ENCODE measurements at regions not wholly inside any gene's neighbourhood (a gene's known extent, or its start where the extent isn't known, plus 50 kb on each side); places are given as distances from the start of the nearest gene placed in this dataset.
"Not testable (repeated sequence)": the region's sequence is repeated elsewhere in the genome, so short reads cannot be mapped to it uniquely, and the experiment has no call there.

DNA sequence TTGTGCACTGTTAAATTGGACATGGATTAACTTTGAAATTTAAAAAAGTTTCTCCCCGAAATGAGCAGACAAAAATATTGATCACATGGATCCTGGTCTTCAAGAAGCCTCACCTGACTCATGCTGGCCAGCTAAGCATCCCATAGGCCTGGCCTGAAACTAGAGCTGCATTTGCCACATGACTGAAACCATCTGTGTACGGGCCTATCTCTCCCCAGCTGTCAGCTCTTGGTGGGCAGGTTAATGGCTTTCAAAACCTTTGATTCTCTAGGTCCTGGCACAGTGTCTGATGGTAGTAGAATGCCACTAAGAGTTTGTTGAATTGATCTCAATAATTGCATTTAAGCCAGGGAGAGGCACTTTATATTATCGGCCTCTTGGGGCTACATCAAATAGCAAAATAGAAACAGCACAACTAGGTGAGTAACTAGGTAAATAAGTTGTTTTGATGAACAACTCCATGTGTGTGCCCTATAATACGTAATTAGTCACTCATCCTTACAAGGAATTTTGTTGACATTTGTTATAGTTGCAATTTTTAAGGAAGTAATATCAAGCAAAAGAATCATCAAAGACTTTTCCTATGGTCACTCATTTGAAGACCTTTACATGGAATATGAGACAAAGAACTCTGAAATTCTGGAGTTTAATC is 251.1 kb downstream of the SP3 start:
- peaks cover 8% of the 10 kb centered on the region for H3K27me3 Mint-ChIP-seq
- no peaks in the 10 kb centered on the region for H3K36me3 Mint-ChIP-seq
- no peaks in the 10 kb centered on the region for H3K4me1 Mint-ChIP-seq
- H3K9me3 Mint-ChIP-seq = no peaks in the 10 kb centered on the region
- H3K4me3 Mint-ChIP-seq = no peak overlapping the region
- H3K27ac Mint-ChIP-seq = no peak overlapping the region

GRCh38 chr2:173715441-173715840 is 249.7 kb downstream of the SP3 start:
- H3K4me1 Mint-ChIP-seq = no peaks in the 10 kb centered on the region
- no peaks in the 10 kb centered on the region for H3K36me3 Mint-ChIP-seq
- H3K27ac Mint-ChIP-seq = no peak overlapping the region
- H3K9me3 Mint-ChIP-seq = no peaks in the 10 kb centered on the region
- no peak overlapping the region for H3K4me3 Mint-ChIP-seq
- H3K27me3 Mint-ChIP-seq = peaks cover 8% of the 10 kb centered on the region

GRCh38 chr2:173716458-173717052 is 248.6 kb downstream of the SP3 start:
- no peaks in the 10 kb centered on the region for H3K9me3 Mint-ChIP-seq
- H3K36me3 Mint-ChIP-seq = no peaks in the 10 kb centered on the region
- no peak overlapping the region for H3K27ac Mint-ChIP-seq
- H3K4me1 Mint-ChIP-seq = no peaks in the 10 kb centered on the region
- no peak overlapping the region for H3K4me3 Mint-ChIP-seq
- H3K27me3 Mint-ChIP-seq = peaks cover 8% of the 10 kb centered on the region

GRCh38 chr2:173719471-173719870 is 245.7 kb downstream of the SP3 start:
- Mint-ChIP-seq H3K27me3 (peaks cover 16% of the 10 kb centered on the region), H3K4me3 (no peak overlapping the region), H3K27ac (no peak overlapping the region), H3K4me1 (no peaks in the 10 kb centered on the region), H3K9me3 (no peaks in the 10 kb centered on the region), H3K36me3 (no peaks in the 10 kb centered on the region)

- Mint-ChIP-seq H3K27ac (no peak overlapping the region), H3K9me3 (no peaks in the 10 kb centered on the region), H3K27me3 (peaks cover 16% of the 10 kb centered on the region), H3K36me3 (no peaks in the 10 kb centered on the region), H3K4me3 (no peak overlapping the region), H3K4me1 (no peaks in the 10 kb centered on the region)
These were observed 244.9 kb downstream of the SP3 start for GRCh38 chr2:173720306-173720705.

DNA sequence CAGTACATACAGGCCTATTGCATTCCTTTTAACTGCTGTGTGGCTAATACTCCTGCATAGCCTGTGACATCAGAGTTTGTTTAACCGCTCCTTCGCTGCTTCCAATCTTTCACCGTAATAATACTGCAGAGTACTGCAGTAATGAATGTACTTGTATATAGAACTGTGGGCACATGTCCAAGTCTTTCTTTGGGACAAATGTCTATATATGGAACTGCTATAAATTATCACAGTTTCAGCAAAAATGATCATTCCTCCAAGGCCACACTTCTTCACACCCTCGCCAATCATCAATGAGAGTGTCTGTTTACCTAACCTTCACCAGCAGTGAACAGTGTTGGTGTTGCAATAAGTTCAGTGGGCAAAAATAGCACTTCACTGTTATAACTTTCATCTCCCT is 230.4 kb downstream of the SP3 start:
- no peak overlapping the region for H3K27ac Mint-ChIP-seq
- H3K4me1 Mint-ChIP-seq = no peaks in the 10 kb centered on the region
- no peak overlapping the region for H3K4me3 Mint-ChIP-seq
- no peaks in the 10 kb centered on the region for H3K9me3 Mint-ChIP-seq
- H3K36me3 Mint-ChIP-seq = no peaks in the 10 kb centered on the region
- H3K27me3 Mint-ChIP-seq = peaks cover 10% of the 10 kb centered on the region

DNA sequence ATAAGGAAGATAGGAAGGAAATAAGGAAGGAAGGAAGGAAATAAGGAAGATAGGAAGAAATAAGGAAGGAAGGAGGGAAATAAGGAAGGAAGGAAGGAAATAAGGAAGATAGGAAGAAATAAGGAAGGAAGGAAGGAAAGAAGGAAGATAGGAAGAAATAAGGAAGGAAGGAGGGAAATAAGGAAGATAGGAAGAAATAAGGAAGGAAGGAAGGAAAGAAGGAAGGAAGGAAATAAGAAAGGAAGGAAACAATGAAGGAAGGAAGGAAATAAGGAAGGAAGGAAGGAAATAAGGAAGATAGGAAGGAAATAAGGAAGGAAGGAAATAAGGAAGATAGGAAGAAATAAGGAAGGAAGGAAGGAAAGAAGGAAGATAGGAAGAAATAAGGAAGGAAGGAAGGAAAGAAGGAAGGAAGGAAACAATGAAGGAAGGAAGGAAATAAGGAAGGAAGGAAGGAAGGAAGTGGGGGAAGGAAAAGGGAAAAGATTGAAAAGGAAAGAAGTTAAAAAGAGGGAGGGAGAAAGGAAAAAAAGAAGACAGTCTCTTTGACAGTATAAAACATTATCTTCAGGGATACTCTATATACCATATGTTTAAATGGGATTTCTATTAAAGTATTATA is 227.1 kb downstream of the SP3 start:
- H3K36me3 Mint-ChIP-seq, H3K4me3 Mint-ChIP-seq, H3K4me1 Mint-ChIP-seq, H3K9me3 Mint-ChIP-seq: not testable (repeated sequence)
- H3K27ac Mint-ChIP-seq = peak overlapping the region; percentile 61
- peaks cover 16% of the 10 kb centered on the region for H3K27me3 Mint-ChIP-seq

DNA sequence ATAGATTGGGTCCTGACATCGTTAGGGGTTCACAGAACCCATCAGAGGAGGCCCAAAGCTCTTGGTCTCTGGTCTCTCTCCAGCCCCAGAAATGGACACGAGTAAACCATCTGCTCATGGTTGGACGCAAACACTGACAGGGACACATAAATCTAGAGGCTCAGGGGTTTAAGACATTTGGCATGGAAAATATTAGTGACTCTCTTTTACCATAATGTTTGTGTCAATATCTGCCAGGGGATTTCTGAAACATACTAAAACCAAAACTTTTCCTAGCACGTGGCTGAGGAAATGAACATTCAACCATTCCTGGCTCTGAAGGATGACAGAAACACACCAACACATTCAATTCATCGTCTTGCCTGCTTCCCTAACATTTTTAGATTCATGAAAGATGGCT is 226.2 kb downstream of the SP3 start:
- Mint-ChIP-seq H3K9me3 (no peaks in the 10 kb centered on the region), H3K27me3 (peaks cover 16% of the 10 kb centered on the region), H3K36me3 (no peaks in the 10 kb centered on the region), H3K27ac (no peak overlapping the region), H3K4me3 (no peak overlapping the region), H3K4me1 (no peaks in the 10 kb centered on the region)

GRCh38 chr2:173740639-173741038 is 224.5 kb downstream of the SP3 start:
- H3K27ac Mint-ChIP-seq = no peak overlapping the region
- H3K4me3 Mint-ChIP-seq = no peak overlapping the region
- no peaks in the 10 kb centered on the region for H3K9me3 Mint-ChIP-seq
- no peaks in the 10 kb centered on the region for H3K36me3 Mint-ChIP-seq
- H3K4me1 Mint-ChIP-seq = no peaks in the 10 kb centered on the region
- H3K27me3 Mint-ChIP-seq = peaks cover 14% of the 10 kb centered on the region

DNA sequence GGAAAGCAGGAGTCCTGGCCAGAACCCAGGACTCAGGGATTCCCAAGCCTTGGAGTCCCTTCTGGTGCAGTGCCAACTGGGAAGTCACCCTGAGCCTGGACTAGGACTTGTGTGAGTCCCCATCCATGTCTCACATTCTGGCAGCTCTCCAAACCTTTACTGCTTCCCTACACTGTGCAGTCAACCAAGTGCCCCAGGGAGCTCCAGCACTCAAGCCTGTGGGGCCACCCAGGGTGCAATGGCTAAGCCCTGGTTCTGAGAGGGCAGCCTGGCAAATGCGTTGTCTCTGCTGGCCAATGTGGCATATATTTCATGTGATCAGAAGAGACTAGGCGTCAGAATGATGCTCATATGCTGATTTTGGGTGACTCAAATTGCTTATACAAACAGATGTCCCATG is 223.4 kb downstream of the SP3 start:
- Mint-ChIP-seq H3K4me1 (no peaks in the 10 kb centered on the region), H3K27me3 (peaks cover 11% of the 10 kb centered on the region)

GRCh38 chr2:173747035-173747434 is 218.1 kb downstream of the SP3 start:
- no peaks in the 10 kb centered on the region for H3K36me3 Mint-ChIP-seq
- no peak overlapping the region for H3K27ac Mint-ChIP-seq
- H3K27me3 Mint-ChIP-seq = peaks cover 8% of the 10 kb centered on the region
- H3K9me3 Mint-ChIP-seq = no peaks in the 10 kb centered on the region
- no peaks in the 10 kb centered on the region for H3K4me1 Mint-ChIP-seq
- H3K4me3 Mint-ChIP-seq = no peak overlapping the region

More for the DNA sequence above, 223.4 kb downstream of the SP3 start:
- H3K27ac Mint-ChIP-seq = no peak overlapping the region
- no peaks in the 10 kb centered on the region for H3K36me3 Mint-ChIP-seq
- H3K4me3 Mint-ChIP-seq = no peak overlapping the region
- no peaks in the 10 kb centered on the region for H3K9me3 Mint-ChIP-seq

- Mint-ChIP-seq H3K4me3 (no peak overlapping the region), H3K27ac (no peak overlapping the region), H3K36me3 (no peaks in the 10 kb centered on the region), H3K4me1 (no peaks in the 10 kb centered on the region), H3K9me3 (no peaks in the 10 kb centered on the region), H3K27me3 (peaks cover 2% of the 10 kb centered on the region)
These were observed 215.9 kb downstream of the SP3 start for GRCh38 chr2:173749315-173749714.

DNA sequence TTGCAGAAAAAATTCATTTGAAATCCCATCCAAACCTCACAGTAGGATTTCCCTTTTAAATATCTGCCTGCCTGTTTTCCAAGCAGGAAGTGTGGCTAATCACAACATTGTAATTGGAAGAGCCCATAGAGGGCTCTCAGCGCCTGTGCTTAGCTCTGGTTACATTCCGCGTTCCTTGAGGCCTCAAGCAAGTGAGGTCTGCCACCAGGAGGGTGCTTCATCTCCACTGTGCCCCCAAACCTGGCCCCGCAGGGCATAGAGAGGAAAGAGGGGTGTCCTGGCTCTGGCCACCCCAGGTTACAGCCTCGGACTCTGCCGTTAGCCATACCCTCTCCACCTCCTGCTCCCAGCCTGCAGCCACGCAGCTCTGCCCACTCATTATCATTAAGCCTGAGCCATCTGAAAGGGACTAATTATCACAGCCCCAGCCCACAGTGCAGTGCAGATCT is 214.8 kb downstream of the SP3 start:
- Mint-ChIP-seq H3K27ac (no peak overlapping the region), H3K27me3 (peaks cover 2% of the 10 kb centered on the region), H3K9me3 (no peaks in the 10 kb centered on the region), H3K36me3 (no peaks in the 10 kb centered on the region), H3K4me1 (no peaks in the 10 kb centered on the region), H3K4me3 (no peak overlapping the region)

- no peaks in the 10 kb centered on the region for H3K36me3 Mint-ChIP-seq
- H3K4me3 Mint-ChIP-seq = no peak overlapping the region
- no peaks in the 10 kb centered on the region for H3K4me1 Mint-ChIP-seq
- H3K9me3 Mint-ChIP-seq = no peaks in the 10 kb centered on the region
- no peak overlapping the region for H3K27ac Mint-ChIP-seq
- H3K27me3 Mint-ChIP-seq = peaks cover 2% of the 10 kb centered on the region
These were observed 214.3 kb downstream of the SP3 start for GRCh38 chr2:173750831-173751230.

DNA sequence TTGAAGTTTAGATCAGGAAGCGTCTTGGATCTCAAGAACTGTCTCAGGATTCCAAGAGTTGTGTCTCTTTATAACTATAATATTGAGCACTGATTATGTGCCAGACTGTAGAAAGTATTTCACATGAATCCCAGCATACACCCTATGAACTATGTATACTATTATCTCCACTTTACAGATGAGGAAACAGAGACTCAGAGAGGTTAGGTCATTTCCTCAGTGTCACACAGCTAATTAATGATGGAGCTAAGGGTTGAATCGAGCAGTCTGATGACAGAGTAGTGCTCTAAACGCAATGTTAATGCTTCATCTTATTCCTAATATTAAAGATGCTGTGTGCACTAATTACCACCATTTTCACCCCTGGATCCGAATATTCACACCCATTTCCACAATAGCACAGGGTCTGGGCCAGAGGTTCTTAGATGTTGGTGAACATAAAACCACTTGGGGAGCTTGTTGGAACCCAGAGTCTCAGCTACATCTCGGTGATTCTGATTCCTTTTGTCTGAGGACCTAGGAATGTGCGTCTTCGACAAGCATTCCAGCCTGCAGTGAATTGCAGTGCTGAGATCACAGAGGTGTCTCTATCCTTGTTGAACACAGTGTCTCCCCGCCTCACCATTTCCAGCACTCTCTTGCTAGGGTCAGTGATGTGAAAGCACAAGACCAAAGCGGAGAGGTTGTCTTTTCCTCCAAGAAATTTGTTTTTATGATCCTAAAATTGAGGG is 213.8 kb downstream of the SP3 start:
- no peaks in the 10 kb centered on the region for H3K36me3 Mint-ChIP-seq
- H3K27ac Mint-ChIP-seq = no peak overlapping the region
- H3K4me3 Mint-ChIP-seq = no peak overlapping the region
- no peaks in the 10 kb centered on the region for H3K9me3 Mint-ChIP-seq
- H3K4me1 Mint-ChIP-seq = no peaks in the 10 kb centered on the region
- peaks cover 2% of the 10 kb centered on the region for H3K27me3 Mint-ChIP-seq

- Mint-ChIP-seq H3K27ac (no peak overlapping the region), H3K9me3 (no peaks in the 10 kb centered on the region), H3K4me1 (no peaks in the 10 kb centered on the region), H3K36me3 (no peaks in the 10 kb centered on the region), H3K27me3 (peaks cover 2% of the 10 kb centered on the region), H3K4me3 (no peak overlapping the region)
These were observed 213.0 kb downstream of the SP3 start for GRCh38 chr2:173752152-173752551.

Measured in activated naive CD4-positive, alpha-beta T cell treated with anti-CD3 and anti-CD28 coated beads, Interleukin-2, amount 50 U/mL, for 24 hours (primary cell).